GM12872 (cell line): ENCODE measurements at regions not wholly inside any gene's neighbourhood (a gene's known extent, or its start where the extent isn't known, plus 50 kb on each side); places are given as distances from the start of the nearest gene placed in this dataset.

Source experiments
- TF ChIP-seq, protein P1 (sequence below): IDR thresholded peaks from 3 replicates; pipeline ENCODE4 v1.5.1; 2011; ENCODE audit warnings: low read depth, mild to moderate bottlenecking, low read length, moderate library complexity; ENCODE audit not compliant: insufficient read depth

DNA sequence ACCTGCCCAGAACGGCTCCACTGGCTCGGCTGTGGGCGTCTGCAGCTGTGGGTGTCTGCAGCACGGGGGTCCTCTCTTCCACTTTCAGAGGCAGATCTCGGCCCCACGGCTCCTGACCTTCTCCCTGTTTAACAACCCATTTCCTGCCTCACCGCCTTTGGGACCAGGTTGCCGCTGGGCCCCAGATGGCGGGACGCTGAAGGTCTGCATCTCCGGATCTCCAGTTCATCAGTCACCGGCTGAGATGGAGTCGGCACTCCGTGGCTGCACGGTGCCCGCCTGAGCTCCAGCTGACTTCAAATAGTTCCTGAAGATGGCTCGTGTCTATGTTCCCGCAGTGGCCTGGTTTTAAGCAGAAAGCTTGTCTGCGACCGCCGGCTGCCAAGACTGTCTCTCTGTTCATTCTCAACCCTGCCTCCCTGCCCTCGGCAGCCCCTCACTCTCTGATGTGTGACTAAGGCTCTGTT, 475.9 kb downstream of the BRD1 start:
- TF ChIP-seq, protein P1, sequence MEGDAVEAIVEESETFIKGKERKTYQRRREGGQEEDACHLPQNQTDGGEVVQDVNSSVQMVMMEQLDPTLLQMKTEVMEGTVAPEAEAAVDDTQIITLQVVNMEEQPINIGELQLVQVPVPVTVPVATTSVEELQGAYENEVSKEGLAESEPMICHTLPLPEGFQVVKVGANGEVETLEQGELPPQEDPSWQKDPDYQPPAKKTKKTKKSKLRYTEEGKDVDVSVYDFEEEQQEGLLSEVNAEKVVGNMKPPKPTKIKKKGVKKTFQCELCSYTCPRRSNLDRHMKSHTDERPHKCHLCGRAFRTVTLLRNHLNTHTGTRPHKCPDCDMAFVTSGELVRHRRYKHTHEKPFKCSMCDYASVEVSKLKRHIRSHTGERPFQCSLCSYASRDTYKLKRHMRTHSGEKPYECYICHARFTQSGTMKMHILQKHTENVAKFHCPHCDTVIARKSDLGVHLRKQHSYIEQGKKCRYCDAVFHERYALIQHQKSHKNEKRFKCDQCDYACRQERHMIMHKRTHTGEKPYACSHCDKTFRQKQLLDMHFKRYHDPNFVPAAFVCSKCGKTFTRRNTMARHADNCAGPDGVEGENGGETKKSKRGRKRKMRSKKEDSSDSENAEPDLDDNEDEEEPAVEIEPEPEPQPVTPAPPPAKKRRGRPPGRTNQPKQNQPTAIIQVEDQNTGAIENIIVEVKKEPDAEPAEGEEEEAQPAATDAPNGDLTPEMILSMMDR = no peak

DNA sequence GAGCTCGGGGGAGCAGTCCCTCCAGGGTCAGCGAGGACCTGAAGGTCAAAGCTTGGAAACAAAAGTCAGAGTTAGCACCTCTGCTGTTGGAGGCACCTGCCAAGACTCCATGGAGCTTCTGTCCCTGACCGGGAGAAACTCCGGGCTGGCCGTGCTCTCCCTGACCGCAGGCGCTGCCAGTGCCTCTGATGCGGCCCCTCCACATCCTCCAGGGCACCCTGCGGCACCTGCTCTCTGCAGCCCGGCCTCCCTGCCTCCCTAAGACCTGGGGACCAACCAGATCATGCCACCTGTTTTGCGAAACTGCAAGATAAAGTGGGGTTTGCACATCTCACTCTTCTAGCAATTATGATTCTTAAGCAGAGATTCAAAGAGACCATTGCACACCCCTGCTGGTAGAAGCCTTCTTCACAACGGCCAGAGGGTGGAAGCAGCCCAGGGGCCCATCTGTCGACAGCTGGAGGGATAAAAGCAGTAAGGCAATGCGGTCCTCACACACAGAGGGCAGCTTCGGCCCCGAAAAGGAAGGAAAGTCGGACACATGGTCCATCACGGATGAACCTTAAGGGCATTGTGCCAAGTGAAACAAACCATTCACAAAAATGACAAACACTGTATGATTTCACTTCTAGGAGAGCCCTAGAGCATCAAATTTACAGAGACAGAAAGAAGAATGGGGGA, 477.1 kb downstream of the BRD1 start:
- TF ChIP-seq, protein P1 = 0 out of 3 replicates have a peak, but pooled peaks have one; percentile 9

DNA sequence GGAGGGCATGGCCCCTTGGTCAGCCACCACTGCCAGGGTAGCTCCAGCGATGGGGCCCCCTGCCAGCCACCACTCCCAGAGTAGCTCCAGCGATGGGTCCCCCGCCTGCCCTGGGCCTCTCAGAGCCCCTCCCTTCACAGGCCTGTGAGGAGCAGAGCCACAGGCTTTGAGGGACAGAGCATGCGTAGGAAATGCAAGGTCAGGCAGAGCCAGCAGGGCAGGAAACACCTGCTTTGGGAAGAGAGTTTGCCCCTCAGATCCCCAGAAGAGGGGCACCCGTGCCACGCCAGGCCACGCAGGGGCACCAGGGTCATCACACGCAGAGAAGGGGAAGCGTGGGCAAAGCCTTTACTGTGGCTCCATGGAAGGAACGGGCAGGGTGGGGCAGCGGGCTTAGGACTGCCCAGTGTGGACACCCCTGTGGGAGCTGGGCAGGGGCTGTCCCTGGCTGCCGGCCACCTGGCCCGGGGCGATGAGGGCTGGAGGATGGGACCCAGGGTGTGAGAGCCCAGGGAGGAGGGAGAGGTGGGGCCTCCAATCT, 477.8 kb downstream of the BRD1 start:
- TF ChIP-seq, protein P1 = no peak

DNA sequence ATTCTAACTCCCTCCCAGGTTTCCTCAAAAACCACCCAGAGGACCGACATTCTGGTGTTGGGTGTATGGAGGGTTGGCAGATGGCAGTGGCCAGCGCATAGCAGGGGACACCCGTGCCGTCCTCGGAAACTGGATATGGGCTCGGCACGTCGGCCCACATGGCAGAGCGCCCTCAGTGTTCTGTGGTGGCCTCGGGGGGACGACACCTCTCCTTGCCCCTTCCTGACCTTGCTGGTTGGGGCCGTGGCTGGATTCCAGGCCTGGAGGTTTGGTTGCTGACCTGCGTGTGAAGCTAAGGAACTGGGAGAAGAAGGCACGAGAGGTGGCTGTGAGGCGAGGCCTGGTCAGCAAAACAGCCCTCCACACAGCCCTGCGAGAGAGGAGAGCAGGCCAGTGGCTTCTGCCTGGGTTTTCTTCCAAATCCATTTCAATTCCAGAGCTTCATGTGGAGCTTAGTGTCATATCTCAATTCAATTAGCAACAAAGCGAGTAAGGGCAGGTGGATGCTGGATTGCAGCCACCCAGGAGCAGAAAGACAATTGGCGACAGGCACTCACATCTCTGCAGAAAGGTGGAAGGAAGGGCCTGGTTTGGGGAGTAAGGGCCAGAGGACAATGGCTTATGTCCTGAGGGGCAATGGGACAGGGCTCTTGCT, 478.4 kb downstream of the BRD1 start:
- TF ChIP-seq, protein P1 = no peak

DNA sequence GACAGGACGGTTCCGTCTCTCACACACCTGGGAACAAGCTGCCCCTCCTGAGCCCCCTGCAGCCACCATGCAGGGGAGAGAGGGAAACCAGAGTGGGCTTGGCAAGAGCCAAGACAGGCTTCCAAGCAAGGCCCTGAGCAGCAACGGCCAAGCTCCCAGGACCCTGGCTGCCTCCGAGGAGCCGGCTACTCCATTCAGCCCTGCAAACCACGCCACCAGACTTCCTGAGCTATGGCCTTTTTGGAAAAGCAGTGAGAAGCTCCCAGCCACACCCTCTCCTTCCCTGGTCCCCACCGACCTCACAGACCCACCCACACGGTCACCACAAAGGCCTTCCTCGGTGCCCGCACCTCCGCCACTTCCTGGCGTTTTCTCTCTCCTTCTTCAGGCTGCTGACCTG, 479.0 kb downstream of the BRD1 start:
- TF ChIP-seq, protein P1 = no peak

DNA sequence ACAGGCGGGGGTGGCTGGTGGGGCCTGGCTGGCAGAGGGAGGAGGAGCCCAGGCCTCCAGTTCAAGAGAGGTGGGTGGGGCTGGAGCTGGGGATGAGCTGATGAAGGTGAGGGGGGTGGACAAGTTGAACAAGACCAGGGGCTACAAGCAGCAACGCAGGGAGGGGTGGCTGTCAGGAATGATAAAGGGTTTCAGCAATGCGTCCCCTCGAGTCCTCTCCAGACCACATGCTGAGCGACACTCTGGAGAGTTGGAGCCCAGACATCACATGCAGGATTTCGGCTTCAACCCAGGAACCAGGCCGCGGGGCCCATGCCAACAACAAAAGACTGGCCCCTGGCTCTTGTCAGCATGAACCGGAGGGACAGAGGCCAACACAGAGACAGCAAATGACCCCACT, 480.3 kb downstream of the BRD1 start:
- TF ChIP-seq, protein P1 = no peak

DNA sequence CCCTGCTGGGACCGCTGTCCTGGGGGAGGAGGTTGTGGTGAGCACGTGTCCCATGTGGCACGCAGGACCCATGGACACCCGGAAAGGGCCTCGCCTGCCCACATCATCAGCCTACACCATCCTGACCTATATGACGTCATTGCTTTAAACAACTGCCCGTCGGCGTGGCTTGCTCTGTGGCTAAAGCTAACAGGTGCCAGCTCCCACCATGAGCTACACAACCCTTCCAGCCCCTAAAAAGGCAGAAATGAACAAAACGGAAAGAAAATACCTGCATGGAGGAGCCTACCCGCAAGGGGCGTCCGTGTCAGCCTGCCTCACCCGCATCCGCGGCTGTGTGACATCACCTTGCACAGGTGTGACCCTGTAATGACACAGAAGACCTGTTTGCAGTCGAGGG, 481.8 kb downstream of the BRD1 start:
- TF ChIP-seq, protein P1 = no peak
